ENCODE measurements at regions not wholly inside any gene's neighbourhood (a gene's known extent, or its start where the extent isn't known, plus 50 kb on each side); places are given as distances from the start of the nearest gene placed in this dataset.

GRCh38 chr18:22509423-22509822, 91.7 kb upstream of the CTAGE1 start:
- CTCF ChIA-PET = no interaction called here
- POLR2A ChIA-PET = no interaction called here

GRCh38 chr18:22510697-22511096, 93.0 kb upstream of the CTAGE1 start:
- TF ChIP-seq CTCF (IDR thresholded peaks at IDR 0.05; ENCODE audit: control extremely low read depth, extremely low read depth, low read depth, missing control alignments) = no peak
- DNase-seq (ENCODE audit: extremely low spot score) = no peak
- ChIA-PET CTCF (interaction anchor here (1.1 kb wide), 1 partner anchor 513 kb away, joined by 3 read pairs; no protein-coding TSS in a partner anchor), POLR2A (no interaction called here)

More at GRCh38 chr18:22509423-22509822, 91.7 kb upstream of the CTAGE1 start:
- DNase-seq (ENCODE audit: extremely low spot score) = no peak
- TF ChIP-seq CTCF (IDR thresholded peaks at IDR 0.05; ENCODE audit: control extremely low read depth, extremely low read depth, low read depth, missing control alignments) = no peak

GRCh38 chr18:22513721-22514481, 96.2 kb upstream of the CTAGE1 start:
- DNase-seq (ENCODE audit: extremely low spot score) = no peak
- ChIA-PET POLR2A (no interaction called here), CTCF (no interaction called here)
- no peak for TF ChIP-seq CTCF (IDR thresholded peaks at IDR 0.05; ENCODE audit: control extremely low read depth, extremely low read depth, low read depth, missing control alignments)

- TF ChIP-seq CTCF (IDR thresholded peaks at IDR 0.05; ENCODE audit: control extremely low read depth, extremely low read depth, low read depth, missing control alignments) = no peak
- POLR2A ChIA-PET = no interaction called here
- DNase-seq (ENCODE audit: extremely low spot score) = no peak
- CTCF ChIA-PET = no interaction called here
Measured at GRCh38 chr18:22514655-22515054, 96.9 kb upstream of the CTAGE1 start.

- POLR2A ChIA-PET = no interaction called here
- CTCF ChIA-PET = no interaction called here
- TF ChIP-seq CTCF (IDR thresholded peaks at IDR 0.05; ENCODE audit: control extremely low read depth, extremely low read depth, low read depth, missing control alignments) = no peak
- no peak for DNase-seq (ENCODE audit: extremely low spot score)
Measured at GRCh38 chr18:22515250-22515649, 97.5 kb upstream of the CTAGE1 start.

- no peak for DNase-seq (ENCODE audit: extremely low spot score)
- ChIA-PET CTCF (no interaction called here), POLR2A (no interaction called here)
- no peak for TF ChIP-seq CTCF (IDR thresholded peaks at IDR 0.05; ENCODE audit: control extremely low read depth, extremely low read depth, low read depth, missing control alignments)
Measured at GRCh38 chr18:22517356-22517755, 99.6 kb upstream of the CTAGE1 start.

Data from GM10248 (cell line).